Fibroblast of lung (primary cell): ENCODE measurements at regions not wholly inside any gene's neighbourhood (a gene's known extent, or its start where the extent isn't known, plus 50 kb on each side); places are given as distances from the start of the nearest gene placed in this dataset.

Experiments
- DNase-seq, 2 donors: peaks; one replicate each; pipeline versions ENCODE4 v3.0.0 to v3.0.0-alpha.2; 2010; ENCODE audit warnings: low read depth in 2 of 2
- H2AFZ ChIP-seq: 2 replicates; pipeline ENCODE4 v1.5.1; 2012; ENCODE audit warnings: low read length, control low read depth, inconsistent platforms
- H3K27ac ChIP-seq: 2 replicates; pipeline ENCODE4 v1.5.1; 2011; ENCODE audit warnings: low read length, control low read depth; ENCODE audit not compliant: insufficient read depth
- H3K27me3 ChIP-seq: 2 replicates; pipeline ENCODE4 v1.5.1; 2011; ENCODE audit warnings: mild to moderate bottlenecking, low read length; ENCODE audit not compliant: control insufficient read depth, insufficient read depth
- H3K36me3 ChIP-seq: 2 replicates; pipeline ENCODE4 v1.5.1; 2011; ENCODE audit warnings: low read length; ENCODE audit not compliant: control insufficient read depth, insufficient read depth
- H3K4me1 ChIP-seq: 2 replicates; pipeline ENCODE4 v1.5.1; 2011; ENCODE audit warnings: low read length; ENCODE audit not compliant: control insufficient read depth, insufficient read depth; ENCODE audit errors: extremely low read depth
- H3K4me2 ChIP-seq: 2 replicates; pipeline ENCODE4 v1.5.1; 2011; ENCODE audit warnings: low read length, control low read depth; ENCODE audit not compliant: insufficient read depth; ENCODE audit errors: extremely low read depth
- H3K4me3 ChIP-seq, 4 experiments: fragments of 200-600 bp in 1 of 4; sonication (generic) in 1 of 4; replicated peaks in 1 of 4; 2 replicates each; pipeline ENCODE4 v1.5.1; 2011 to 2016; ENCODE audit warnings: low read length in 4 of 4, low read depth in 3 of 4, mild to moderate bottlenecking in 3 of 4, control low read depth in 2 of 4, inconsistent platforms in 1 of 4, mixed read lengths in 1 of 4; ENCODE audit not compliant: insufficient read depth in 1 of 4; ENCODE audit errors: control extremely low read depth in 1 of 4
- H3K79me2 ChIP-seq: 2 replicates; pipeline ENCODE4 v1.5.1; 2012; ENCODE audit warnings: mild to moderate bottlenecking, low read length, inconsistent platforms; ENCODE audit not compliant: control insufficient read depth, insufficient read depth
- H3K9ac ChIP-seq: 2 replicates; pipeline ENCODE4 v1.5.1; 2011; ENCODE audit warnings: mild to moderate bottlenecking, low read length, control low read depth; ENCODE audit not compliant: insufficient read depth
- H3K9me3 ChIP-seq: 2 replicates; pipeline ENCODE4 v1.5.1; 2012; ENCODE audit warnings: low read depth, low read length; ENCODE audit not compliant: control insufficient read depth, insufficient read depth
- H4K20me1 ChIP-seq: 2 replicates; pipeline ENCODE4 v1.5.1; 2011; ENCODE audit warnings: low read length; ENCODE audit not compliant: control insufficient read depth, insufficient read depth; ENCODE audit errors: extremely low read depth
- CTCF ChIP-seq, 2 donors: IDR thresholded peaks in 1 of 2; conservative IDR thresholded peaks in 1 of 2; 1 replicate in 1 of 2; 2 replicates in 1 of 2; pipeline ENCODE4 v1.5.1; 2011 to 2012; ENCODE audit warnings: low read length in 2 of 2, control low read depth in 1 of 2, inconsistent platforms in 1 of 2, low read depth in 1 of 2, mild to moderate bottlenecking in 1 of 2
- EZH2 ChIP-seq: IDR thresholded peaks from 2 replicates; pipeline ENCODE4 v1.5.1; 2012; ENCODE audit warnings: low read length, control low read depth, mild to moderate bottlenecking; ENCODE audit errors: missing control alignments

- DNase-seq = no peak
- H3K36me3 ChIP-seq = no peaks in the 10 kb centered on the region
- no peak for TF ChIP-seq EZH2
- TF ChIP-seq CTCF (conservative IDR thresholded peaks at IDR 0.05 in 1 of 2, IDR thresholded peaks at IDR 0.05 in 1 of 2; ENCODE audit: low read depth in 1 of 2, low read length in 2 of 2) = no peak
- no peaks in the 10 kb centered on the region for H3K27me3 ChIP-seq
- no peaks in the 10 kb centered on the region for H4K20me1 ChIP-seq
- no peak overlapping the region for H3K4me3 ChIP-seq
- no peaks in the 10 kb centered on the region for H3K79me2 ChIP-seq
- no peak overlapping the region for H3K9ac ChIP-seq
- H3K4me1 ChIP-seq = no peaks in the 10 kb centered on the region
- no peaks in the 10 kb centered on the region for H3K9me3 ChIP-seq
- no peak overlapping the region for H3K4me2 ChIP-seq
- no peak overlapping the region for H2AFZ ChIP-seq
- H3K27ac ChIP-seq = no peak overlapping the region
Measured at GRCh38 chr4:75144475-75144874, 211.6 kb downstream of the PARM1 start.

GRCh38 chr4:75142850-75143249 lies 209.9 kb downstream of the PARM1 start:
- Histone ChIP-seq H3K36me3 (no peaks in the 10 kb centered on the region), H3K9me3 (no peaks in the 10 kb centered on the region), H3K9ac (no peak overlapping the region), H3K27me3 (no peaks in the 10 kb centered on the region), H3K4me2 (no peak overlapping the region), H2AFZ (no peak overlapping the region), H3K27ac (peak overlapping the region; percentile 29), H4K20me1 (no peaks in the 10 kb centered on the region), H3K79me2 (no peaks in the 10 kb centered on the region), H3K4me3 (no peak overlapping the region), H3K4me1 (no peaks in the 10 kb centered on the region)
- DNase-seq = peak in 1 of 2 donors; percentile 4
- no peak for TF ChIP-seq CTCF (conservative IDR thresholded peaks at IDR 0.05 in 1 of 2, IDR thresholded peaks at IDR 0.05 in 1 of 2; ENCODE audit: low read depth in 1 of 2, low read length in 2 of 2)
- TF ChIP-seq EZH2 = no peak

- H3K27ac ChIP-seq = no peak overlapping the region
- DNase-seq = peak in 1 of 2 donors; percentile 1
- H3K4me2 ChIP-seq = no peak overlapping the region
Measured at GRCh38 chr4:75142382-75142781, 209.5 kb downstream of the PARM1 start.

More at GRCh38 chr4:75142382-75142781, 209.5 kb downstream of the PARM1 start:
- Histone ChIP-seq H4K20me1 (no peaks in the 10 kb centered on the region), H3K79me2 (no peaks in the 10 kb centered on the region), H3K4me3 (no peak overlapping the region), H2AFZ (no peak overlapping the region), H3K27me3 (no peaks in the 10 kb centered on the region), H3K4me1 (no peaks in the 10 kb centered on the region), H3K9me3 (no peaks in the 10 kb centered on the region), H3K36me3 (no peaks in the 10 kb centered on the region), H3K9ac (no peak overlapping the region)
- no peak for TF ChIP-seq CTCF (conservative IDR thresholded peaks at IDR 0.05 in 1 of 2, IDR thresholded peaks at IDR 0.05 in 1 of 2; ENCODE audit: low read depth in 1 of 2, low read length in 2 of 2)
- no peak for TF ChIP-seq EZH2
